Astrocyte (in vitro differentiated cells and primary cell): ENCODE measurements at regions not wholly inside any gene's neighbourhood (a gene's known extent, or its start where the extent isn't known, plus 50 kb on each side); places are given as distances from the start of the nearest gene placed in this dataset.
A peak's percentile ranks its signal among the peaks of the same experiment; 100 is the strongest.

Source experiments
- DNase-seq: peaks from one replicate; pipeline ENCODE4 v3.0.0-alpha.2; 2010; ENCODE audit warnings: low read depth
- FAIRE-seq: peaks from 2 replicates; lab custom pipeline; 2011; peaks lifted over from hg19 to GRCh38; lab: Jason Lieb, UNC
- H2AFZ ChIP-seq: 2 replicates; pipeline ENCODE4 v1.6.0; 2012; ENCODE audit warnings: low read depth, low read length, inconsistent platforms
- H3K27ac ChIP-seq: 2 replicates; pipeline ENCODE4 v1.5.1; 2011; ENCODE audit warnings: low read depth, low read length, inconsistent platforms
- H3K27me3 ChIP-seq: 2 replicates; pipeline ENCODE4 v1.6.0; 2011; ENCODE audit warnings: low read length, inconsistent platforms; ENCODE audit not compliant: insufficient read depth
- H3K36me3 ChIP-seq: 2 replicates; pipeline ENCODE4 v1.5.1; 2011; ENCODE audit warnings: low read length, inconsistent platforms; ENCODE audit not compliant: insufficient read depth
- H3K4me1 ChIP-seq: 2 replicates; pipeline ENCODE4 v1.5.1; 2011; ENCODE audit warnings: low read length, inconsistent platforms; ENCODE audit not compliant: insufficient read depth
- H3K4me2 ChIP-seq: 2 replicates; pipeline ENCODE4 v1.6.0; 2012; ENCODE audit warnings: low read length, inconsistent platforms
- H3K4me3 ChIP-seq: 2 replicates; pipeline ENCODE4 v1.5.1; 2011; ENCODE audit warnings: low read depth, mild to moderate bottlenecking, low read length, inconsistent platforms; ENCODE audit not compliant: insufficient read depth
- H3K79me2 ChIP-seq: 2 replicates; pipeline ENCODE4 v1.6.0; 2012; ENCODE audit warnings: mild to moderate bottlenecking, low read length, inconsistent platforms; ENCODE audit not compliant: insufficient read depth
- H3K9ac ChIP-seq: 2 replicates; pipeline ENCODE4 v1.6.0; 2012; ENCODE audit warnings: mild to moderate bottlenecking, low read length, inconsistent platforms
- H3K9me3 ChIP-seq: 2 replicates; pipeline ENCODE4 v1.5.1; 2012; ENCODE audit warnings: low read depth, mild to moderate bottlenecking, low read length, inconsistent platforms; ENCODE audit not compliant: insufficient read depth
- H4K20me1 ChIP-seq: 2 replicates; pipeline ENCODE4 v1.6.0; 2012; ENCODE audit warnings: low read length, inconsistent platforms; ENCODE audit not compliant: insufficient read depth
- H3K27ac Mint-ChIP-seq: one replicate; pipeline ENCODE4 v1.8.0; 2021; ENCODE audit warnings: mild to moderate bottlenecking, mixed read lengths; ENCODE audit not compliant: unreplicated experiment
- H3K27me3 Mint-ChIP-seq: one replicate; pipeline ENCODE4 v1.8.0; 2021; ENCODE audit warnings: low read depth, mixed read lengths; ENCODE audit not compliant: unreplicated experiment
- H3K36me3 Mint-ChIP-seq: one replicate; pipeline ENCODE4 v1.8.0; 2021; ENCODE audit warnings: low read depth, mixed read lengths; ENCODE audit not compliant: unreplicated experiment
- H3K4me1 Mint-ChIP-seq: one replicate; pipeline ENCODE4 v1.8.0; 2021; ENCODE audit warnings: low read depth, mixed read lengths; ENCODE audit not compliant: unreplicated experiment
- H3K4me3 Mint-ChIP-seq: one replicate; pipeline ENCODE4 v1.8.0; 2021; ENCODE audit warnings: mild to moderate bottlenecking, moderate library complexity, mixed read lengths; ENCODE audit not compliant: unreplicated experiment
- H3K9me3 Mint-ChIP-seq: one replicate; pipeline ENCODE4 v1.8.0; 2021; ENCODE audit warnings: mild to moderate bottlenecking, mixed read lengths; ENCODE audit not compliant: unreplicated experiment
- EZH2 ChIP-seq: IDR thresholded peaks from 2 replicates; pipeline ENCODE4 v1.6.1; 2012; ENCODE audit warnings: mild to moderate bottlenecking, low read length, inconsistent platforms; ENCODE audit not compliant: insufficient read depth
- TF ChIP-seq, protein P1 (sequence below): IDR thresholded peaks from 2 replicates; pipeline ENCODE4 v1.5.1; 2011; ENCODE audit warnings: low read depth, mild to moderate bottlenecking, inconsistent platforms, low read length, moderate library complexity; ENCODE audit not compliant: insufficient read depth

DNA sequence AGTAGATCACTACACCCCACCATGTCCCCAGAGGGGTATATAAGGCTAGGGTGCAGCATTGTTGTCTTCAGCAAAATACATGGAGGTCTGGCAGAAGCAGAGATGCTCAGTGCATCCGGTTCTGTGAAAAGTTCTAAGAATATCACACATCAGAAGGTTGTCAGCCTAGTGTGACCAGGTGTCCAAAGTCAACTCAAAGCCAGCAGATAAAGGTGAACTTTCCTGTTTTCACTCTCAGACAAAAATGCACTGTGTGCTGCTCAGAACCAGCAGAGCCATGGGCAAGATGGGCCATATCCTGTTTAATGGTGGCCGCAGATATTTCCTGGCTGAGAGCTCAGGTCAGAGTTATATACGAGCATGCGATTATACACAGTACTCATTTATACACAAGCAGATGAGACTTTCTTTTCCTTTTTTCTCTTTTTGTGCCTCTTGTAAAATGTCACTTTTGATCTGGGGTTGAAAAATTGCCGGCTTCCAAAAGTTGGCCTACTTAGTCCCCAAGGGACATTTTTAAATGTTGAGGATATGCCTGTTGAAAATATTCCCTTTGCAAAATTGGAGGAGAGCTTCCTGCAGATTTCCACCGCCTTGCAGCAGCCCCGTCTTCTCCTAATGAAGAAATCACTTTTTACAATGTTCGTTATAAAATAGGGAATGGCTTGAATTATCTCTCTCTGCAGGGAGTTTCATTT is 425.6 kb upstream of the SALL1 start:
- Histone ChIP-seq H3K9me3 (no peaks in the 10 kb centered on the region), H3K79me2 (no peaks in the 10 kb centered on the region), H3K4me3 (no peak overlapping the region), H3K4me1 (no peaks in the 10 kb centered on the region), H3K4me2 (no peak overlapping the region), H3K27me3 (peaks cover 11% of the 10 kb centered on the region), H3K36me3 (no peaks in the 10 kb centered on the region), H4K20me1 (no peaks in the 10 kb centered on the region), H3K27ac (no peak overlapping the region), H3K9ac (no peak overlapping the region), H2AFZ (no peak overlapping the region)
- Mint-ChIP-seq H3K36me3 (no peaks in the 10 kb centered on the region), H3K4me3 (no peak overlapping the region), H3K27me3 (peaks cover 18% of the 10 kb centered on the region), H3K27ac (no peak overlapping the region), H3K9me3 (peaks cover 4% of the 10 kb centered on the region), H3K4me1 (peaks cover 10% of the 10 kb centered on the region)
- TF ChIP-seq, protein P1, sequence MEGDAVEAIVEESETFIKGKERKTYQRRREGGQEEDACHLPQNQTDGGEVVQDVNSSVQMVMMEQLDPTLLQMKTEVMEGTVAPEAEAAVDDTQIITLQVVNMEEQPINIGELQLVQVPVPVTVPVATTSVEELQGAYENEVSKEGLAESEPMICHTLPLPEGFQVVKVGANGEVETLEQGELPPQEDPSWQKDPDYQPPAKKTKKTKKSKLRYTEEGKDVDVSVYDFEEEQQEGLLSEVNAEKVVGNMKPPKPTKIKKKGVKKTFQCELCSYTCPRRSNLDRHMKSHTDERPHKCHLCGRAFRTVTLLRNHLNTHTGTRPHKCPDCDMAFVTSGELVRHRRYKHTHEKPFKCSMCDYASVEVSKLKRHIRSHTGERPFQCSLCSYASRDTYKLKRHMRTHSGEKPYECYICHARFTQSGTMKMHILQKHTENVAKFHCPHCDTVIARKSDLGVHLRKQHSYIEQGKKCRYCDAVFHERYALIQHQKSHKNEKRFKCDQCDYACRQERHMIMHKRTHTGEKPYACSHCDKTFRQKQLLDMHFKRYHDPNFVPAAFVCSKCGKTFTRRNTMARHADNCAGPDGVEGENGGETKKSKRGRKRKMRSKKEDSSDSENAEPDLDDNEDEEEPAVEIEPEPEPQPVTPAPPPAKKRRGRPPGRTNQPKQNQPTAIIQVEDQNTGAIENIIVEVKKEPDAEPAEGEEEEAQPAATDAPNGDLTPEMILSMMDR = no peak
- no peak for TF ChIP-seq EZH2
- DNase-seq (no peak), FAIRE-seq (no peak)

DNA sequence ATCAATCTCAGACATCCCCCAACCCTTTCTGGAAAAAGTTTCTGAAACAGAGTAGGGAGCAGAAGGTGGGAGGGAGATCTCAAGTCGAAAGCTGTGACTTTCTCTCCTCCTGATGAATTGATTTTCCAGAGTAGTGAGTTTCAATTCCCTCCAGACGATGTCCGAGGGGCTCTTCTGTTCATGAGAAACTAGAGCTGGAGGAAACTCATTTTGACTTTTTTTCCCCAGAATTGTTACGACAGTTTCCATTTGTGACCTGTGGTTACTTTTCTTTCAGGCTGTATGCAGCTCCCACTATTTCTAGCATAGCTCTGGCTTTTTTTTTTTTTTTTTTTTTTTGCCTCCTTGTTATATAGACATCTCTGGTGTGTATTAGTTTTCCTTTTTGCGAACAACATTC is 422.1 kb upstream of the SALL1 start:
- H3K27ac Mint-ChIP-seq = no peak overlapping the region
- H3K4me3 ChIP-seq = no peak overlapping the region
- no peak for DNase-seq
- H3K36me3 ChIP-seq = no peaks in the 10 kb centered on the region
- H3K9me3 Mint-ChIP-seq = peaks cover 4% of the 10 kb centered on the region
- H3K27me3 Mint-ChIP-seq = peaks cover 20% of the 10 kb centered on the region
- H3K4me2 ChIP-seq = no peak overlapping the region
- TF ChIP-seq, protein P1 = no peak
- no peak for TF ChIP-seq EZH2
- no peaks in the 10 kb centered on the region for H3K4me1 ChIP-seq
- no peak overlapping the region for H2AFZ ChIP-seq
- H3K27ac ChIP-seq = no peak overlapping the region
- H3K36me3 Mint-ChIP-seq = no peaks in the 10 kb centered on the region
- H4K20me1 ChIP-seq = no peaks in the 10 kb centered on the region
- FAIRE-seq = no peak
- H3K9ac ChIP-seq = no peak overlapping the region
- H3K4me1 Mint-ChIP-seq = peaks cover 20% of the 10 kb centered on the region
- H3K9me3 ChIP-seq = no peaks in the 10 kb centered on the region
- no peak overlapping the region for H3K4me3 Mint-ChIP-seq
- no peaks in the 10 kb centered on the region for H3K79me2 ChIP-seq
- H3K27me3 ChIP-seq = peaks cover 11% of the 10 kb centered on the region

DNA sequence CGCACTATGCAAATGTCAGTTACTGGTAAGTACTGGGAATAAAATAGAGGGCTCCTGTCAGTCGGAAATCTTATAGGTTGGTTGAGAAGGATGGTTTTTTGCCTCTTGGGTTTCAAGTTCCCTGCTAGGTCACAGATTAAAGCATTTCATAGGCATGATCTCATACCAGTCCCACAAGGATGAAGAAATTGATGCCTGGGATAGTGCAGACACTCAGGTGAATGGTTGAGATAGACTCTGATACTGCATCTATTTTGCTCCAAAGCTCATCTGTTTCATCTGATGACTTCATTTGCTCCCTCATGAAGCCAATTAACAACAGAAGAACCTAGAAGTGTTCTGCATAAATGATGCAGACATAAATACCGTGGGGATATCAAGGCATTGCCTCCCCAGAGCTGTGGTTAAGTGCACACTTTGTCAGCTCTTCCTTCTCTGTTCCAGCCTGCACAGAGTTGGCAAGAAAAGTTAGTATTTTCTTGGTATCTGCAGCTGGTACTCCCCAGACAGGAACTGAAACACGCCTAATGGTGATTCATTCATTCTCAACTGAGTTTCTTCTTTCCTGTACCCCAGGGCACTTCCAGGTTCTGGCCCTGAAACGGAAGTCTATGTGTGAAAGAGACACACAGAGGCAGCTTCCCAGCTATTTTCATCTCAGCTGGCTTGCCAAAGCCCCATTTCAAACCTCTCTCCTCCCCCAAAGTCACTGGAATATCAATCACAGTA is 418.3 kb upstream of the SALL1 start:
- no peak overlapping the region for H3K27ac ChIP-seq
- no peaks in the 10 kb centered on the region for H4K20me1 ChIP-seq
- DNase-seq (peak; percentile 30), FAIRE-seq (no peak)
- H3K27me3 ChIP-seq = peaks cover 6% of the 10 kb centered on the region
- Mint-ChIP-seq H3K36me3 (no peaks in the 10 kb centered on the region), H3K9me3 (no peaks in the 10 kb centered on the region), H3K27me3 (peaks cover 10% of the 10 kb centered on the region), H3K4me1 (peaks cover 11% of the 10 kb centered on the region), H3K27ac (peak overlapping the region; percentile 44), H3K4me3 (no peak overlapping the region)
- no peaks in the 10 kb centered on the region for H3K36me3 ChIP-seq
- H3K4me1 ChIP-seq = no peaks in the 10 kb centered on the region
- no peaks in the 10 kb centered on the region for H3K9me3 ChIP-seq
- no peak for TF ChIP-seq EZH2
- TF ChIP-seq, protein P1 = no peak
- no peak overlapping the region for H3K4me3 ChIP-seq
- no peak overlapping the region for H2AFZ ChIP-seq
- no peaks in the 10 kb centered on the region for H3K79me2 ChIP-seq
- H3K4me2 ChIP-seq = peak overlapping the region; percentile 21
- no peak overlapping the region for H3K9ac ChIP-seq
